Erythroblast (primary cell): ENCODE measurements at regions not wholly inside any gene's neighbourhood (a gene's known extent, or its start where the extent isn't known, plus 50 kb on each side); places are given as distances from the start of the nearest gene placed in this dataset.

ENCODE experiments used
- DNase-seq, 2 experiments: peaks; one replicate each; lab custom pipeline; 2025; lab: John Stamatoyannopoulos, UW
- GATA1 ChIP-seq: IDR thresholded peaks from 2 replicates; pipeline ENCODE4 v1.6.1; 2011; ENCODE audit warnings: low read depth, mild to moderate bottlenecking, control low read depth, low read length, moderate library complexity
- POLR2A ChIP-seq: IDR thresholded peaks from 2 replicates; pipeline ENCODE4 v1.6.1; 2011; ENCODE audit warnings: mild to moderate bottlenecking, low read length

- TF ChIP-seq POLR2A (no peak), GATA1 (no peak)
Observed at GRCh38 chr1:175877939-175878737, 134.7 kb upstream of the TNR start.

GRCh38 chr1:175875556-175875955, 132.2 kb upstream of the TNR start:
- TF ChIP-seq GATA1 (no peak), POLR2A (no peak)
- DNase-seq, result no peak

More at GRCh38 chr1:175877939-175878737, 134.7 kb upstream of the TNR start:
- no peak for DNase-seq

GRCh38 chr1:175874081-175874480, 130.7 kb upstream of the TNR start:
- DNase-seq, result no peak
- TF ChIP-seq POLR2A (no peak), GATA1 (no peak)

GRCh38 chr1:175873290-175873935, 130.0 kb upstream of the TNR start:
- no peak for DNase-seq
- TF ChIP-seq POLR2A (no peak), GATA1 (no peak)

- DNase-seq, result no peak
- TF ChIP-seq POLR2A, result no peak
- TF ChIP-seq GATA1, result no peak
Observed at GRCh38 chr1:175872588-175872987, 129.2 kb upstream of the TNR start.

- DNase-seq, result no peak
- no peak for TF ChIP-seq POLR2A
- no peak for TF ChIP-seq GATA1
Observed at GRCh38 chr1:175871647-175872046, 128.3 kb upstream of the TNR start.

- DNase-seq, result no peak
- TF ChIP-seq POLR2A (no peak), GATA1 (no peak)
Observed at GRCh38 chr1:175870217-175870616, 126.8 kb upstream of the TNR start.

- no peak for DNase-seq
- TF ChIP-seq POLR2A (no peak), GATA1 (no peak)
Observed at GRCh38 chr1:175866776-175867175, 123.4 kb upstream of the TNR start.

- TF ChIP-seq POLR2A (no peak), GATA1 (no peak)
- DNase-seq, result no peak
Observed at GRCh38 chr1:175865041-175865766, 121.8 kb upstream of the TNR start.

- no peak for DNase-seq
Observed at GRCh38 chr1:175864625-175865024, 121.2 kb upstream of the TNR start.

GRCh38 chr1:175864183-175864582, 120.8 kb upstream of the TNR start:
- TF ChIP-seq POLR2A (no peak), GATA1 (no peak)
- no peak for DNase-seq

More at GRCh38 chr1:175864625-175865024, 121.2 kb upstream of the TNR start:
- TF ChIP-seq GATA1 (no peak), POLR2A (no peak)

- TF ChIP-seq POLR2A, result no peak
- no peak for TF ChIP-seq GATA1
- DNase-seq, result no peak
Observed at GRCh38 chr1:175863299-175864050, 120.1 kb upstream of the TNR start.

- TF ChIP-seq POLR2A, result no peak
- TF ChIP-seq GATA1, result no peak
- no peak for DNase-seq
Observed at GRCh38 chr1:175862408-175862807, 119.0 kb upstream of the TNR start.
